ENCODE measurements at regions not wholly inside any gene's neighbourhood (a gene's known extent, or its start where the extent isn't known, plus 50 kb on each side); places are given as distances from the start of the nearest gene placed in this dataset.

DNA sequence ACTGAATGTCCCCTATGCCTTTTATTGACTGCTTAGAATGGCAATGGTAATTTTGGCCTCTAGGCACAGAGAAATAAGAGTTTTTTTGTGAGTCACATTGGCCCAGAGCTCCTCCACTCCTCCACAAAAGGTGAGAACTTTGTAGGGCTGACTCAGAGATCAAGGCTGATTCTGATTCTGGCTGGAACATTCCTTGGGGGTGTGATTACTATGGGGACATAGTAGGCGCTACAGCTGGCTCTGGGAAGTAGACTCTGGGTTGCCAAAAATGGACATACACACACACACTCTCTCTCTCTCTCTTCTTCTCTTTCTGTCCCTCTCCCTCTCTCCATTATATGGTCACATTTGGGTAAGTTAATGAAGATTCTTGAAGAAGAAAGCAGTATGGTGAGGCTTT lies 174.6 kb upstream of the DDHD1 start:
- TF ChIP-seq, protein P1, sequence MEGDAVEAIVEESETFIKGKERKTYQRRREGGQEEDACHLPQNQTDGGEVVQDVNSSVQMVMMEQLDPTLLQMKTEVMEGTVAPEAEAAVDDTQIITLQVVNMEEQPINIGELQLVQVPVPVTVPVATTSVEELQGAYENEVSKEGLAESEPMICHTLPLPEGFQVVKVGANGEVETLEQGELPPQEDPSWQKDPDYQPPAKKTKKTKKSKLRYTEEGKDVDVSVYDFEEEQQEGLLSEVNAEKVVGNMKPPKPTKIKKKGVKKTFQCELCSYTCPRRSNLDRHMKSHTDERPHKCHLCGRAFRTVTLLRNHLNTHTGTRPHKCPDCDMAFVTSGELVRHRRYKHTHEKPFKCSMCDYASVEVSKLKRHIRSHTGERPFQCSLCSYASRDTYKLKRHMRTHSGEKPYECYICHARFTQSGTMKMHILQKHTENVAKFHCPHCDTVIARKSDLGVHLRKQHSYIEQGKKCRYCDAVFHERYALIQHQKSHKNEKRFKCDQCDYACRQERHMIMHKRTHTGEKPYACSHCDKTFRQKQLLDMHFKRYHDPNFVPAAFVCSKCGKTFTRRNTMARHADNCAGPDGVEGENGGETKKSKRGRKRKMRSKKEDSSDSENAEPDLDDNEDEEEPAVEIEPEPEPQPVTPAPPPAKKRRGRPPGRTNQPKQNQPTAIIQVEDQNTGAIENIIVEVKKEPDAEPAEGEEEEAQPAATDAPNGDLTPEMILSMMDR (conservative IDR thresholded peaks at IDR 0.05 in 1 of 2, IDR thresholded peaks at IDR 0.05 in 1 of 2; ENCODE audit: low read depth in 1 of 2, low read length in 2 of 2) = peak in 1 of 2 donors; percentile 5
- no peak for TF ChIP-seq EZH2 (IDR thresholded peaks at IDR 0.05; ENCODE audit: low read length, missing control alignments)

All from fibroblast of lung (primary cell).